ENCODE measurements at regions not wholly inside any gene's neighbourhood (a gene's known extent, or its start where the extent isn't known, plus 50 kb on each side); places are given as distances from the start of the nearest gene placed in this dataset.
"Not testable (repeated sequence)": the region's sequence is repeated elsewhere in the genome, so short reads cannot be mapped to it uniquely, and the experiment has no call there.

GRCh38 chrX:13223868-13224567, 95.8 kb downstream of the ATXN3L start:
- DNase-seq (ENCODE audit: low read depth, low spot score): no peak

- no peak for DNase-seq (ENCODE audit: low read depth, low spot score)
These were observed 98.9 kb downstream of the ATXN3L start for GRCh38 chrX:13220916-13221315.

- no peak for DNase-seq (ENCODE audit: low read depth, low spot score)
These were observed 99.7 kb downstream of the ATXN3L start for GRCh38 chrX:13219991-13220764.

GRCh38 chrX:13218758-13219157, 101.1 kb downstream of the ATXN3L start:
- DNase-seq (ENCODE audit: low read depth, low spot score): no peak

- no peak for DNase-seq (ENCODE audit: low read depth, low spot score)
These were observed 103.7 kb downstream of the ATXN3L start for GRCh38 chrX:13216139-13216538.

- DNase-seq (ENCODE audit: low read depth, low spot score): no peak
These were observed 104.1 kb downstream of the ATXN3L start for GRCh38 chrX:13215729-13216128.

- no peak for DNase-seq (ENCODE audit: low read depth, low spot score)
These were observed 107.6 kb downstream of the ATXN3L start for GRCh38 chrX:13212191-13212651.

- not testable (repeated sequence) for DNase-seq (ENCODE audit: low read depth, low spot score)
These were observed 109.7 kb downstream of the ATXN3L start for GRCh38 chrX:13210142-13210541.

GRCh38 chrX:13209704-13210103, 110.1 kb downstream of the ATXN3L start:
- not testable (repeated sequence) for DNase-seq (ENCODE audit: low read depth, low spot score)

GRCh38 chrX:13208281-13208935, 111.4 kb downstream of the ATXN3L start:
- DNase-seq (ENCODE audit: low read depth, low spot score): no peak

- DNase-seq (ENCODE audit: low read depth, low spot score): no peak
These were observed 116.6 kb downstream of the ATXN3L start for GRCh38 chrX:13203271-13203670.

GRCh38 chrX:13201605-13202219, 118.1 kb downstream of the ATXN3L start:
- DNase-seq (ENCODE audit: low read depth, low spot score): peak; percentile 68

GRCh38 chrX:13200398-13200797, 119.5 kb downstream of the ATXN3L start:
- DNase-seq (ENCODE audit: low read depth, low spot score): no peak

GRCh38 chrX:13198762-13199064, 121.1 kb downstream of the ATXN3L start:
- DNase-seq (ENCODE audit: low read depth, low spot score): no peak

- DNase-seq (ENCODE audit: low read depth, low spot score): peak; percentile 75
These were observed 121.6 kb downstream of the ATXN3L start for GRCh38 chrX:13198056-13198761.

- no peak for DNase-seq (ENCODE audit: low read depth, low spot score)
These were observed 123.1 kb downstream of the ATXN3L start for GRCh38 chrX:13196782-13197181.

- DNase-seq (ENCODE audit: low read depth, low spot score): no peak
These were observed 124.5 kb downstream of the ATXN3L start for GRCh38 chrX:13195340-13195739.

GRCh38 chrX:13194291-13195103, 125.4 kb downstream of the ATXN3L start:
- DNase-seq (ENCODE audit: low read depth, low spot score): no peak

- no peak for DNase-seq (ENCODE audit: low read depth, low spot score)
These were observed 129.8 kb downstream of the ATXN3L start for GRCh38 chrX:13190051-13190450.

GRCh38 chrX:13189380-13189779, 130.5 kb downstream of the ATXN3L start:
- DNase-seq (ENCODE audit: low read depth, low spot score): no peak

All from iPS DF 19.7 (cell line).